ENCODE measurements at regions not wholly inside any gene's neighbourhood (a gene's known extent, or its start where the extent isn't known, plus 50 kb on each side); places are given as distances from the start of the nearest gene placed in this dataset.
"Not testable (repeated sequence)": the region's sequence is repeated elsewhere in the genome, so short reads cannot be mapped to it uniquely, and the experiment has no call there.

DNA sequence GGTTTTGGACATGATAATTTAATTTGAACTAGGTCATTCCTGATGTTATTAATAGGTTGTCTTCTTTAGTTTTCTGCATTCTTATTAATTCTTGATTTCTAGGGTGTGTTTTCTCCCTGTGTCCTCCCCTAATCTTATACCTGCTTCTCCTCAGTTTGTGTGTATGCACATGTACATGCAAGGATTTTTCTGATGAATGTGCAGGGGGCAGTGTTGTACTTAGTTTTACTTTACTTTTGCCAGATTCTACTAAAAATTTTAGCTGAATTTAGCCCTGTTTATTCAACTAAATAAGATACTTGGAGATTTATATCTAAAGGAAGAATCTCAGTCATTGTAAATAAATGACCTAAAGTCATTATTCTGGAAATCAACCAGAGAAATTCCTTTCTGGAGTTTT lies 144.8 kb downstream of the SEPTIN7 start:
- H3K79me2 ChIP-seq (ENCODE audit: control insufficient read depth, insufficient read depth, low read length); H3K4me2 ChIP-seq (ENCODE audit: insufficient read depth, low read length); in situ Hi-C loops (cut with MboI); FAIRE-seq; H3K9ac ChIP-seq (ENCODE audit: insufficient read depth in 1 of 2, low read depth in 2 of 2, low read length in 2 of 2); DNase-seq (ENCODE audit: extremely low read depth in 1 of 4, low spot score in 3 of 4); H3K36me3 ChIP-seq (ENCODE audit: control insufficient read depth, insufficient read depth, low read length); H3K9me3 ChIP-seq (replicated peaks; ENCODE audit: control insufficient read depth, insufficient read depth, low read depth, low read length); H4K20me1 ChIP-seq (replicated peaks; ENCODE audit: control insufficient read depth, insufficient read depth, low read length); H3K4me1 ChIP-seq (replicated peaks in 1 of 2; ENCODE audit: control insufficient read depth in 2 of 2, insufficient read depth in 2 of 2, low read length in 2 of 2); H3K4me3 ChIP-seq; BruUV-seq (replicated peaks); intact Hi-C loops (cut with micrococcal nuclease); ATAC-seq; H2AFZ ChIP-seq (ENCODE audit: low read depth, low read length); CTCF ChIA-PET (ENCODE audit: low intra/inter-chr PET ratio); H3K27ac ChIP-seq (ENCODE audit: extremely low read depth, low read depth, low read length); H3K27me3 ChIP-seq (ENCODE audit: control insufficient read depth in 2 of 2, insufficient read depth in 2 of 2, low read length in 2 of 2); POLR2A ChIA-PET; H3K9me1 ChIP-seq (ENCODE audit: control insufficient read depth, insufficient read depth, low read length): not testable (repeated sequence)

DNA sequence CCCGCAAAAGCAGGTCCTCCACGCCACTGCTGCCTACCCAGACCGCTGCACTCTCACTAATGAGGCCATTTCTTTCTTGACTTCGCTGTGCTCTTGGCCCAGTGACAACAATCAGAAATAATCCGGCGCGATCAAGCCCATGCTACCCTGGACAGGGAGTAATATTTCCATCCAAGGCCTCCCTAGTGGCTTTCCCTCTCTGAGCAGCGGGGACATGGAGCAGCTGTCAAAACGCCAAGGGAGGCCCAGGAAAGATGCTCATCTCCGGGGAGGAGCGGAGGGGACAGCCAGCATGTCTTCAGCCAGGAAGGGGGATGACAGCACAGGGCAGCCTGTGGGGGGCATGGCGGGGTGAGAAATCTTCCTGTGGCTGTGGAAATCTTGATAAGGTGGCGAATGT lies 154.9 kb downstream of the SEPTIN7 start:
- FAIRE-seq; ATAC-seq; H3K9ac ChIP-seq (ENCODE audit: insufficient read depth in 1 of 2, low read depth in 2 of 2, low read length in 2 of 2); intact Hi-C loops (cut with micrococcal nuclease); H3K27ac ChIP-seq (ENCODE audit: extremely low read depth, low read depth, low read length); H4K20me1 ChIP-seq (replicated peaks; ENCODE audit: control insufficient read depth, insufficient read depth, low read length); CTCF ChIA-PET (ENCODE audit: low intra/inter-chr PET ratio); BruUV-seq (replicated peaks); in situ Hi-C loops (cut with MboI); H3K9me1 ChIP-seq (ENCODE audit: control insufficient read depth, insufficient read depth, low read length); H3K4me1 ChIP-seq (replicated peaks in 1 of 2; ENCODE audit: control insufficient read depth in 2 of 2, insufficient read depth in 2 of 2, low read length in 2 of 2); H2AFZ ChIP-seq (ENCODE audit: low read depth, low read length); H3K27me3 ChIP-seq (ENCODE audit: control insufficient read depth in 2 of 2, insufficient read depth in 2 of 2, low read length in 2 of 2); H3K36me3 ChIP-seq (ENCODE audit: control insufficient read depth, insufficient read depth, low read length); H3K4me2 ChIP-seq (ENCODE audit: insufficient read depth, low read length); H3K79me2 ChIP-seq (ENCODE audit: control insufficient read depth, insufficient read depth, low read length); H3K9me3 ChIP-seq (replicated peaks; ENCODE audit: control insufficient read depth, insufficient read depth, low read depth, low read length); DNase-seq (ENCODE audit: extremely low read depth in 1 of 4, low spot score in 3 of 4); H3K4me3 ChIP-seq; POLR2A ChIA-PET: not testable (repeated sequence)
- WGBS (ENCODE audit: insufficient coverage, low coverage, missing lambda C conversion rate): 2% methylated on average over 12 of the region's 13 CpGs
